Neuron (in vitro differentiated cells): ENCODE measurements at regions not wholly inside any gene's neighbourhood (a gene's known extent, or its start where the extent isn't known, plus 50 kb on each side); places are given as distances from the start of the nearest gene placed in this dataset.
"Not testable (repeated sequence)": the region's sequence is repeated elsewhere in the genome, so short reads cannot be mapped to it uniquely, and the experiment has no call there.

Experiments
- H2AFZ ChIP-seq: one replicate; pipeline ENCODE4 v1.6.1; 2013; ENCODE audit warnings: low read depth, mild to moderate bottlenecking, inconsistent platforms, low read length, moderate library complexity
- H3K27me3 ChIP-seq: one replicate; pipeline ENCODE4 v1.6.1; 2013; ENCODE audit warnings: low read length; ENCODE audit not compliant: insufficient read depth
- H3K36me3 ChIP-seq: one replicate; pipeline ENCODE4 v1.6.1; 2013; ENCODE audit warnings: low read length; ENCODE audit not compliant: insufficient read depth
- H3K4me1 ChIP-seq: one replicate; pipeline ENCODE4 v1.6.1; 2013; ENCODE audit warnings: low read length; ENCODE audit not compliant: insufficient read depth
- H3K4me3 ChIP-seq: 2 replicates; pipeline ENCODE4 v1.5.1; 2013; ENCODE audit warnings: mild to moderate bottlenecking, low read length, moderate library complexity
- H3K9me3 ChIP-seq: one replicate; pipeline ENCODE4 v1.6.1; 2013; ENCODE audit warnings: low read length

- Histone ChIP-seq H2AFZ (no peak overlapping the region), H3K4me3 (no peak overlapping the region), H3K36me3 (no peaks in the 10 kb centered on the region)
These were observed 465.0 kb downstream of the DMRTA1 start for GRCh38 chr9:22911632-22912031.

GRCh38 chr9:22913026-22913425 lies 466.4 kb downstream of the DMRTA1 start:
- Histone ChIP-seq H3K4me1 (no peaks in the 10 kb centered on the region), H2AFZ (no peak overlapping the region), H3K9me3 (no peaks in the 10 kb centered on the region), H3K27me3 (no peaks in the 10 kb centered on the region), H3K4me3 (no peak overlapping the region), H3K36me3 (no peaks in the 10 kb centered on the region)

More at GRCh38 chr9:22911632-22912031, 465.0 kb downstream of the DMRTA1 start:
- no peaks in the 10 kb centered on the region for H3K9me3 ChIP-seq
- H3K27me3 ChIP-seq = no peaks in the 10 kb centered on the region
- no peaks in the 10 kb centered on the region for H3K4me1 ChIP-seq

GRCh38 chr9:22913518-22913917 lies 466.9 kb downstream of the DMRTA1 start:
- Histone ChIP-seq H3K36me3 (no peaks in the 10 kb centered on the region), H3K4me3 (no peak overlapping the region), H2AFZ (no peak overlapping the region)

GRCh38 chr9:22916148-22916547 lies 469.5 kb downstream of the DMRTA1 start:
- H3K27me3 ChIP-seq = no peaks in the 10 kb centered on the region
- no peaks in the 10 kb centered on the region for H3K4me1 ChIP-seq
- no peaks in the 10 kb centered on the region for H3K36me3 ChIP-seq
- H3K9me3 ChIP-seq = no peaks in the 10 kb centered on the region
- no peak overlapping the region for H3K4me3 ChIP-seq
- no peak overlapping the region for H2AFZ ChIP-seq

More at GRCh38 chr9:22913518-22913917, 466.9 kb downstream of the DMRTA1 start:
- Histone ChIP-seq H3K9me3 (no peaks in the 10 kb centered on the region), H3K4me1 (no peaks in the 10 kb centered on the region), H3K27me3 (no peaks in the 10 kb centered on the region)

- Histone ChIP-seq H3K27me3 (no peaks in the 10 kb centered on the region), H3K4me3 (no peak overlapping the region), H3K36me3 (no peaks in the 10 kb centered on the region), H3K9me3 (no peaks in the 10 kb centered on the region), H3K4me1 (no peaks in the 10 kb centered on the region), H2AFZ (no peak overlapping the region)
These were observed 472.8 kb downstream of the DMRTA1 start for GRCh38 chr9:22919423-22919822.

GRCh38 chr9:22921742-22922141 lies 475.1 kb downstream of the DMRTA1 start:
- H3K36me3 ChIP-seq = no peaks in the 10 kb centered on the region
- no peak overlapping the region for H2AFZ ChIP-seq

GRCh38 chr9:22922222-22922621 lies 475.6 kb downstream of the DMRTA1 start:
- Histone ChIP-seq H3K36me3 (no peaks in the 10 kb centered on the region), H3K4me1 (no peaks in the 10 kb centered on the region), H3K27me3 (no peaks in the 10 kb centered on the region), H3K9me3 (no peaks in the 10 kb centered on the region), H2AFZ (no peak overlapping the region), H3K4me3 (no peak overlapping the region)

More at GRCh38 chr9:22921742-22922141, 475.1 kb downstream of the DMRTA1 start:
- Histone ChIP-seq H3K27me3 (no peaks in the 10 kb centered on the region), H3K4me1 (no peaks in the 10 kb centered on the region), H3K4me3 (no peak overlapping the region), H3K9me3 (no peaks in the 10 kb centered on the region)

GRCh38 chr9:22954550-22954949 lies 507.9 kb downstream of the DMRTA1 start:
- Histone ChIP-seq H3K4me3 (no peak overlapping the region), H2AFZ (no peak overlapping the region)

GRCh38 chr9:22954964-22955363 lies 508.3 kb downstream of the DMRTA1 start:
- Histone ChIP-seq H3K36me3 (no peaks in the 10 kb centered on the region), H3K27me3 (no peaks in the 10 kb centered on the region), H3K4me3 (no peak overlapping the region), H3K4me1 (no peaks in the 10 kb centered on the region), H3K9me3 (no peaks in the 10 kb centered on the region), H2AFZ (no peak overlapping the region)

More at GRCh38 chr9:22954550-22954949, 507.9 kb downstream of the DMRTA1 start:
- H3K4me1 ChIP-seq = no peaks in the 10 kb centered on the region
- H3K27me3 ChIP-seq = no peaks in the 10 kb centered on the region
- no peaks in the 10 kb centered on the region for H3K36me3 ChIP-seq
- no peaks in the 10 kb centered on the region for H3K9me3 ChIP-seq

- no peaks in the 10 kb centered on the region for H3K9me3 ChIP-seq
- no peak overlapping the region for H2AFZ ChIP-seq
- H3K36me3 ChIP-seq = no peaks in the 10 kb centered on the region
- H3K4me3 ChIP-seq = no peak overlapping the region
- H3K27me3 ChIP-seq = no peaks in the 10 kb centered on the region
- H3K4me1 ChIP-seq = no peaks in the 10 kb centered on the region
These were observed 522.8 kb downstream of the DMRTA1 start for GRCh38 chr9:22969350-22969979.

GRCh38 chr9:22970434-22970975 lies 523.9 kb downstream of the DMRTA1 start:
- Histone ChIP-seq H3K4me1 (no peaks in the 10 kb centered on the region), H3K4me3 (no peak overlapping the region), H3K27me3 (no peaks in the 10 kb centered on the region), H3K9me3 (no peaks in the 10 kb centered on the region), H3K36me3 (no peaks in the 10 kb centered on the region), H2AFZ (no peak overlapping the region)

- Histone ChIP-seq H2AFZ (no peak overlapping the region), H3K36me3 (no peaks in the 10 kb centered on the region), H3K4me3 (no peak overlapping the region), H3K4me1 (no peaks in the 10 kb centered on the region), H3K27me3 (no peaks in the 10 kb centered on the region), H3K9me3 (no peaks in the 10 kb centered on the region)
These were observed 529.3 kb downstream of the DMRTA1 start for GRCh38 chr9:22975951-22976350.

GRCh38 chr9:22976454-22976853 lies 529.8 kb downstream of the DMRTA1 start:
- Histone ChIP-seq H3K36me3 (no peaks in the 10 kb centered on the region), H3K4me1 (no peaks in the 10 kb centered on the region), H3K27me3 (no peaks in the 10 kb centered on the region), H3K9me3 (no peaks in the 10 kb centered on the region), H2AFZ (no peak overlapping the region), H3K4me3 (no peak overlapping the region)

GRCh38 chr9:22980429-22980828 lies 533.8 kb downstream of the DMRTA1 start:
- H3K4me1 ChIP-seq, H3K27me3 ChIP-seq, H3K9me3 ChIP-seq, H2AFZ ChIP-seq, H3K4me3 ChIP-seq, H3K36me3 ChIP-seq: not testable (repeated sequence)
